Fibroblast of villous mesenchyme (primary cell): ENCODE measurements at regions not wholly inside any gene's neighbourhood (a gene's known extent, or its start where the extent isn't known, plus 50 kb on each side); places are given as distances from the start of the nearest gene placed in this dataset.
"Not testable (repeated sequence)": the region's sequence is repeated elsewhere in the genome, so short reads cannot be mapped to it uniquely, and the experiment has no call there.

Source experiments
- DNase-seq: peaks from one replicate; pipeline ENCODE4 v3.0.0-alpha.2; 2010; ENCODE audit warnings: low read depth
- H3K4me3 ChIP-seq: 2 replicates; pipeline ENCODE4 v1.5.1; 2011; ENCODE audit warnings: low read depth, mild to moderate bottlenecking, low read length
- CTCF ChIP-seq: IDR thresholded peaks from 2 replicates; pipeline ENCODE4 v1.5.1; 2012; ENCODE audit warnings: low read depth, mild to moderate bottlenecking, low read length; ENCODE audit not compliant: insufficient read depth

- no peak for TF ChIP-seq CTCF
- DNase-seq: no peak
These were observed 263.5 kb upstream of the PODXL start for GRCh38 chr7:131819891-131820290.

GRCh38 chr7:131816391-131817007, 260.1 kb upstream of the PODXL start:
- no peak for TF ChIP-seq CTCF
- no peak for DNase-seq
- no peak overlapping the region for H3K4me3 ChIP-seq

More at GRCh38 chr7:131819891-131820290, 263.5 kb upstream of the PODXL start:
- H3K4me3 ChIP-seq: no peak overlapping the region

GRCh38 chr7:131808736-131809135, 252.3 kb upstream of the PODXL start:
- DNase-seq: no peak
- TF ChIP-seq CTCF: no peak
- H3K4me3 ChIP-seq: no peak overlapping the region

GRCh38 chr7:131808156-131808555, 251.7 kb upstream of the PODXL start:
- not testable (repeated sequence) for DNase-seq, H3K4me3 ChIP-seq

GRCh38 chr7:131803816-131804215, 247.4 kb upstream of the PODXL start:
- DNase-seq: no peak
- H3K4me3 ChIP-seq: no peak overlapping the region
- TF ChIP-seq CTCF: no peak

GRCh38 chr7:131802195-131802864, 245.9 kb upstream of the PODXL start:
- no peak for TF ChIP-seq CTCF
- H3K4me3 ChIP-seq: no peak overlapping the region
- no peak for DNase-seq

GRCh38 chr7:131800531-131800930, 244.1 kb upstream of the PODXL start:
- no peak for DNase-seq
- TF ChIP-seq CTCF: no peak
- no peak overlapping the region for H3K4me3 ChIP-seq
